Activated T-helper 2 cell treated with anti-CD3 and anti-CD28 coated beads, Interferon-gamma antibody, Interleukin-2, Interleukin-4, amounts not matched to agents 10 μg/mL and 5 μg/mL and 100 μg/mL, durations not matched to agents 14 hours and 24 hours and 36 hours (primary cell): ENCODE measurements at regions not wholly inside any gene's neighbourhood (a gene's known extent, or its start where the extent isn't known, plus 50 kb on each side); places are given as distances from the start of the nearest gene placed in this dataset.

Source experiments
- DNase-seq: peaks from one replicate; pipeline ENCODE4 v3.0.0; 2021; ENCODE audit warnings: low spot score
- H3K27ac Mint-ChIP-seq: one replicate; pipeline ENCODE4 v1.8.0; 2021; ENCODE audit warnings: mixed read lengths
- H3K27me3 Mint-ChIP-seq: one replicate; pipeline ENCODE4 v1.8.0; 2021; ENCODE audit warnings: low read depth, mixed read lengths
- H3K36me3 Mint-ChIP-seq: one replicate; pipeline ENCODE4 v1.8.0; 2021; ENCODE audit warnings: low read depth, mixed read lengths
- H3K4me1 Mint-ChIP-seq: one replicate; pipeline ENCODE4 v1.8.0; 2021; ENCODE audit warnings: low read depth, mixed read lengths
- H3K4me3 Mint-ChIP-seq: one replicate; pipeline ENCODE4 v1.8.0; 2021; ENCODE audit warnings: low read depth, mild to moderate bottlenecking, moderate library complexity, mixed read lengths
- H3K9me3 Mint-ChIP-seq: one replicate; pipeline ENCODE4 v1.8.0; 2021; ENCODE audit warnings: mixed read lengths
- intact Hi-C: fragments of 100-400 bp; cut with micrococcal nuclease; formaldehyde crosslinking; loops from one replicate; pipeline ENCODE4 v1.15.1; 2023

DNA sequence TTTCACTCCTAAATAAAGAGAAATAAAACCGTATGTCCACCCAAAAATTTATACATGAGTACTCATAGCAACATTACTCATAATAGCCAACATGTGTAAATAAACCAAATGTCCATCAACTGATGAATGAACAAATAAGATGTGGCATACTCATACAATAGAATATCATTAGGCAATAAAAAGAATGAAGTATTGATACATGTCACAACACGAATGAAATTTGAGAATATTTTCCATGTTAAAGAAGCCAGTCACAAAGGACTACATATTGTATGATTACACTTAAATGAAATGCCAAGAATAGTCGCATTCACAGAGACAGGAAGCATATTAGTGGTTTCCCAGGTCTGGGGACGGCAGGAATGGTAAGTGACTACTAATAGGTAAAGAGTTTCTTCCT is 869.2 kb downstream of the IGSF11 start:
- no peaks in the 10 kb centered on the region for H3K36me3 Mint-ChIP-seq
- no peak for DNase-seq
- intact Hi-C loops, result no loop called here
- H3K27me3 Mint-ChIP-seq, result no peaks in the 10 kb centered on the region
- no peak overlapping the region for H3K4me3 Mint-ChIP-seq
- peaks cover 28% of the 10 kb centered on the region for H3K9me3 Mint-ChIP-seq
- H3K27ac Mint-ChIP-seq, result no peak overlapping the region
- H3K4me1 Mint-ChIP-seq, result no peaks in the 10 kb centered on the region

DNA sequence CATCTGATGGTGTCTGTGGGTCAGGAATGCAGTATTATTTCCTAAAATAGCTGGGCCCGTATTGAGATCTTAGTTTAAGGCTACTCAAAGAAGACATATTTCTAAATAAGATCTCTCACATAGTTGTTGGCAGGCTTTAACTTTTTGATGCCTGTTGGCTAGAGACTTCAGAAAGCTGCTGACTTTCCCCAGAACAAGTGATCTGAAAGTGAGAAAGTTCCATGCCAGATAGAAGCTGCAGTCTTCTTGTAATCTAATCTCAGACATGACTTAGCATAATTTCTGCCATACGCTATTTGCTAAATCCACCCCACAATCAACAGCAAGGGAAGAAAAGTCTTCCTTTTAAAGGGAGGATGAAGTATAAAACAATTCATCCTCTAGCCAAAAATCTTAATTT is 867.1 kb downstream of the IGSF11 start:
- H3K4me1 Mint-ChIP-seq, result no peaks in the 10 kb centered on the region
- H3K9me3 Mint-ChIP-seq, result peaks cover 26% of the 10 kb centered on the region
- DNase-seq, result no peak
- no peak overlapping the region for H3K4me3 Mint-ChIP-seq
- no peak overlapping the region for H3K27ac Mint-ChIP-seq
- H3K36me3 Mint-ChIP-seq, result no peaks in the 10 kb centered on the region
- intact Hi-C loops, result no loop called here
- no peaks in the 10 kb centered on the region for H3K27me3 Mint-ChIP-seq

GRCh38 chr3:118168175-118168574 is 866.5 kb downstream of the IGSF11 start:
- no peaks in the 10 kb centered on the region for H3K27me3 Mint-ChIP-seq
- intact Hi-C loops, result no loop called here
- no peak overlapping the region for H3K4me3 Mint-ChIP-seq
- peaks cover 28% of the 10 kb centered on the region for H3K9me3 Mint-ChIP-seq
- no peaks in the 10 kb centered on the region for H3K36me3 Mint-ChIP-seq
- H3K4me1 Mint-ChIP-seq, result no peaks in the 10 kb centered on the region
- DNase-seq, result no peak
- no peak overlapping the region for H3K27ac Mint-ChIP-seq

DNA sequence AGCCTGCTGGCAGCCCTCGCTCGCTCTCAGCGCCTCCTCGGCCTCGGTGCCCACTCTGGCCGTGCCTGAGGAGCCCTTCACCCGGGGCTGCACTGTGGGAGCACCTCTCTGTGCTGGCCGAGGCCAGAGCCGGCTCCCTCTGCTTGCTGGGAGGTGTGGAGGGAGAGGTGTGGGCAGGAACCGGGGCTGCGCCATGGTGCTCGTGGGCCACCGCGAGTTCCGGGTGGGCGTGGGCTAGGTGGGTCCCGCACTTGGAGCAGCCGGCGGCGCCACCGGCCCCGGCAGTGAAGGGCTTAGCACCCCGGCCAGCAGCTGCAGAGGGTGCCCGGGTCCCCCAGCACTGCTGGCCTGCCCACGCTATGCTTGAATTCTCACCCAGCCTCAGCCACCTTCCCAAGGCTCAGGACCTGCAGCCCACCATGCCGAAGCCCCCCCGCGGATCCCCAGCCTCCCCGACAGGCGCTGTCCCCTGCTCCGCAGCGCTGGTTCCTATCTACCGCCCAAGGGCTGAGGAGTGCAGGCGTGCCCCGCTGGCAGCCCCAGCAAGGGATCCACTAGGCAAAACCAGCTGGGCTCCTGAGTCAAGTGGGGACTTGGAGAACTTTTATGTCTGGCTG is 863.3 kb downstream of the IGSF11 start:
- H3K27ac Mint-ChIP-seq, result no peak overlapping the region
- no peak overlapping the region for H3K4me3 Mint-ChIP-seq
- peaks cover 32% of the 10 kb centered on the region for H3K9me3 Mint-ChIP-seq
- no peaks in the 10 kb centered on the region for H3K27me3 Mint-ChIP-seq
- no peaks in the 10 kb centered on the region for H3K36me3 Mint-ChIP-seq
- no peaks in the 10 kb centered on the region for H3K4me1 Mint-ChIP-seq
- no peak for DNase-seq
- intact Hi-C loops, result no loop called here

- no peak for DNase-seq
- Mint-ChIP-seq H3K27me3 (no peaks in the 10 kb centered on the region), H3K4me1 (no peaks in the 10 kb centered on the region), H3K9me3 (peaks cover 20% of the 10 kb centered on the region), H3K27ac (no peak overlapping the region), H3K4me3 (no peak overlapping the region), H3K36me3 (no peaks in the 10 kb centered on the region)
- intact Hi-C loops, result no loop called here
Measured at GRCh38 chr3:118180853-118181252, 853.8 kb downstream of the IGSF11 start.

GRCh38 chr3:118181274-118181673 is 853.4 kb downstream of the IGSF11 start:
- peaks cover 20% of the 10 kb centered on the region for H3K9me3 Mint-ChIP-seq
- intact Hi-C loops, result no loop called here
- no peak overlapping the region for H3K27ac Mint-ChIP-seq
- H3K36me3 Mint-ChIP-seq, result no peaks in the 10 kb centered on the region
- H3K4me1 Mint-ChIP-seq, result no peaks in the 10 kb centered on the region
- H3K27me3 Mint-ChIP-seq, result no peaks in the 10 kb centered on the region
- H3K4me3 Mint-ChIP-seq, result no peak overlapping the region
- no peak for DNase-seq

DNA sequence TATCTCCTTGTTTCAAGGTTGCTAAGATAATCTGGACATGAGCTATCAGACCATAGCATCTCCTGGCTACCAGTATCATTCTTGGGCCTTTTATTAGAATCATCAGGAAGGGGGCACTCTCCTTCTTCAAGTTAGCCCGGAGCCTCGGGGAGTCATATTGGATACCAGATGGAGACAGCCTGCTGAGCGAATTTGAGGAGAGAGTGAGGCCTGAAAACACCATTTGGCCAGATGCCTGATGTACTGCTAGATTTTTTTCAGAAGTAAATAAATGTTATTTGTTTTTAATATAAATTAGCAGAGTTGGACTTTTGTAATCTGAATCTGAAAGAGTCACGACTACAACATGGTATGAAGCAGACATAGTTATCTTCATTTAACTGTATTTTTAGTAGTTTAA is 848.6 kb downstream of the IGSF11 start:
- Mint-ChIP-seq H3K9me3 (peaks cover 19% of the 10 kb centered on the region), H3K27ac (no peak overlapping the region), H3K36me3 (no peaks in the 10 kb centered on the region), H3K27me3 (no peaks in the 10 kb centered on the region), H3K4me3 (no peak overlapping the region), H3K4me1 (no peaks in the 10 kb centered on the region)
- DNase-seq, result no peak
- intact Hi-C loops, result no loop called here

DNA sequence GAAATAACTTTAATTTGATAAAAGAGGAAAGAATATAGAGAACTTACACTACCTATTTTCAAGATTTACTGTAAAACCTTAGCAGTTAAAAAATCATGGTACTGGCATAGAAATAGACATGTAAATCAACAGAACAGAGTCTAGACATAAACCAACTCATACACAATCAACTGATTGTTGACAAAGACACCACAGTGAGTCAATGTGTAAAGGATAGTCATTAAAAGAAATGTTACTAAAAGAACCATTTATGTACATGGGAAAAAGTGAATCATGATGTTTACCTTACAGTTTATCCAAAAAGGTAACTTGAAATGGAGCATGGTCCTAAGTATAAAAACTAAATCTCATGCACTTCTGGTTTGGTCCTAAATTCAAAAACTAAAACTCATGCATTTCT is 847.4 kb downstream of the IGSF11 start:
- H3K27me3 Mint-ChIP-seq, result no peaks in the 10 kb centered on the region
- no peaks in the 10 kb centered on the region for H3K36me3 Mint-ChIP-seq
- peaks cover 24% of the 10 kb centered on the region for H3K9me3 Mint-ChIP-seq
- DNase-seq, result no peak
- intact Hi-C loops, result no loop called here
- no peak overlapping the region for H3K4me3 Mint-ChIP-seq
- H3K4me1 Mint-ChIP-seq, result no peaks in the 10 kb centered on the region
- no peak overlapping the region for H3K27ac Mint-ChIP-seq

DNA sequence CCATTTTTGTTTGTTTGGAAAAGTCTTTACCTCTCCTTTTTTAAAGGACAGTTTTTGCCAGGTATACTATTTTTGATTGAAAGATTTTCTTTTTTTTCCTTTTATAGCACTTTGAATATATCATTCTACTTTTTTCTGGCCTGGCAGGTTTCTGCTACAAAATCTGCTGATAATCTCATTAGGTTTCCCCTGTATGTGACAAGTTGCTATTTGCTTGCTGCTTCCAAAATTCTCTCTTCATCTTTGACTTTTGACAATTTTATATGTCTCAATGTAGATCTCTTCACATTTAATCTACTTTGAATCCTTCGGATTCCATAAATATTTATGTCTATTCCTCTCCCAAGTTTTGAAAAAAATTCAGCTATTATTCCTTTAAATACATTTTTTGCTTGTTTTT is 838.5 kb downstream of the IGSF11 start:
- DNase-seq, result no peak
- no peaks in the 10 kb centered on the region for H3K4me1 Mint-ChIP-seq
- no peak overlapping the region for H3K27ac Mint-ChIP-seq
- no peak overlapping the region for H3K4me3 Mint-ChIP-seq
- H3K36me3 Mint-ChIP-seq, result no peaks in the 10 kb centered on the region
- H3K9me3 Mint-ChIP-seq, result peaks cover 77% of the 10 kb centered on the region
- H3K27me3 Mint-ChIP-seq, result no peaks in the 10 kb centered on the region
- intact Hi-C loops, result no loop called here

DNA sequence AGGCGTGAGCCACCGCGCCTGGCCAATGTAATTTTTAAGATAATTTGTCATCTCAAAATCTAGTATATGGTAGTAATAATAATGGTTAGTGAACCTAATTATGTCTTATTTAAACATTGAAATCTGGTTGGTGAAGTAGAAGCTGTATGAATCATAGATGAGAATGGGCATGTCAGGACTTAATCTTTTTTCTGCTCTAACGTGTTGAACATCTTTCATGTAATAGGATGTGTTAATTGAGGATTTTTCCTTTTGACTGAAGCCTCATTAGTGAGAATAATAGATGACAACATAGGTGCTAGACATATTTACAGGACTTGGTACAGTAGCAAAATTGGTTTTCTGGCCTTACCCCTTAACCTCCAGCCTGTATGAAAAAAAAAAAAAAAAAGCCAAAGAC is 835.6 kb downstream of the IGSF11 start:
- H3K4me3 Mint-ChIP-seq, result no peak overlapping the region
- H3K27me3 Mint-ChIP-seq, result no peaks in the 10 kb centered on the region
- intact Hi-C loops, result no loop called here
- H3K4me1 Mint-ChIP-seq, result no peaks in the 10 kb centered on the region
- H3K36me3 Mint-ChIP-seq, result no peaks in the 10 kb centered on the region
- no peak overlapping the region for H3K27ac Mint-ChIP-seq
- no peak for DNase-seq
- H3K9me3 Mint-ChIP-seq, result peaks cover 68% of the 10 kb centered on the region

DNA sequence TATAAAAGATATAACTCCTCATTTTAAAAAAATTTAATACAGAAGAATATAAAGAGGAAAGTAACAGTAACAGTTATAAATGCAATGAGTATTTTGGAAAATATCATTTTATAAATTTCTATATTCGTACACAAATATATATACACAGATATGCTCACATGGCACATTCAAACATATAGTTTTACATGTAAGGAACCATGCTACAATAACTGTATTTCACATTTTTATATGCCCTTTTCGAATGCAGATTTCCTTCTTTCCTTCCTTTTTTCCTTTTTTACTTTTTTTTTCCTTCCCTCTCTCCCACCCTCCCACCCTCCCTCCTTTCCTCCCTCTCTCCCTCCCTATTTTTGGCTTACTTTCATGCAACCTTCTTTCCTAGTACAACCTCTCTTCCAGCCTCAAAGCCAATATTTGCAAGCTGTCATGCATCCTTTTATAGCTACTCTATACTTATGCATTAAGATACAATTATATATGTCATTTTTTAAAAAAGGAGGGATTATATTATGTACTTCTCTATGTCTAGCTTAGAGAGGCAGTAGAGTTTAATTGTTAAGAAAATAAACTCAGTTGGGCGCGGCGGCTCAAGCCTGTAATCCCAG is 830.5 kb downstream of the IGSF11 start:
- intact Hi-C loops, result no loop called here
- H3K4me1 Mint-ChIP-seq, result no peaks in the 10 kb centered on the region
- DNase-seq, result no peak
- no peak overlapping the region for H3K4me3 Mint-ChIP-seq
- peaks cover 30% of the 10 kb centered on the region for H3K9me3 Mint-ChIP-seq
- H3K27me3 Mint-ChIP-seq, result no peaks in the 10 kb centered on the region
- H3K27ac Mint-ChIP-seq, result no peak overlapping the region
- no peaks in the 10 kb centered on the region for H3K36me3 Mint-ChIP-seq

GRCh38 chr3:118207271-118207670 is 827.4 kb downstream of the IGSF11 start:
- no peak overlapping the region for H3K4me3 Mint-ChIP-seq
- intact Hi-C loops, result no loop called here
- no peaks in the 10 kb centered on the region for H3K27me3 Mint-ChIP-seq
- DNase-seq, result no peak
- H3K27ac Mint-ChIP-seq, result no peak overlapping the region
- peaks cover 7% of the 10 kb centered on the region for H3K9me3 Mint-ChIP-seq
- no peaks in the 10 kb centered on the region for H3K36me3 Mint-ChIP-seq
- no peaks in the 10 kb centered on the region for H3K4me1 Mint-ChIP-seq

- Mint-ChIP-seq H3K27me3 (no peaks in the 10 kb centered on the region), H3K9me3 (peaks cover 2% of the 10 kb centered on the region), H3K27ac (no peak overlapping the region), H3K4me1 (no peaks in the 10 kb centered on the region), H3K36me3 (no peaks in the 10 kb centered on the region), H3K4me3 (no peak overlapping the region)
- intact Hi-C loops, result no loop called here
- DNase-seq, result no peak
Measured at GRCh38 chr3:118208642-118209041, 826.0 kb downstream of the IGSF11 start.

DNA sequence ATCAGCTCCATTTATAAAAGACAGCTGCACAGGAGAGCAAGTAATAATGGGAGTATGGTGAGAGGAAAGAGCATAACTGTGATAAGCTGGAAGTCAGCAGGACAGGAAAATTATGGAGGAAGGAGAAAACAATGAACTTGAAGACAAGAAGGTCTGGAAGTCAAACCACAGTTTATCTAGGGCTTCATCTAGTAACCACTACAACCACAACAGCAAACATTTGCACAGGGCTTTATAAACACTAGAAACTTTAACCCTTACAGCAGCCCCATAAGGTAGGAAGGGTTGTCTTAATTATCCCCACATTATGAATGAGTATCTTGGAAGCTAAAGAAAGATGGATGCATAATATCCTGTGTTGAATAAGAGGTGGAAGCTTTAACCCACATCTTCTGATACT is 820.8 kb downstream of the IGSF11 start:
- intact Hi-C loops, result no loop called here
- H3K36me3 Mint-ChIP-seq, result no peaks in the 10 kb centered on the region
- no peak overlapping the region for H3K27ac Mint-ChIP-seq
- H3K4me3 Mint-ChIP-seq, result no peak overlapping the region
- no peaks in the 10 kb centered on the region for H3K4me1 Mint-ChIP-seq
- DNase-seq, result no peak
- no peaks in the 10 kb centered on the region for H3K9me3 Mint-ChIP-seq
- H3K27me3 Mint-ChIP-seq, result no peaks in the 10 kb centered on the region
